Spleen (tissue), 11 donors: ENCODE measurements at regions not wholly inside any gene's neighbourhood (a gene's known extent, or its start where the extent isn't known, plus 50 kb on each side); places are given as distances from the start of the nearest gene placed in this dataset.
"Not testable (repeated sequence)": the region's sequence is repeated elsewhere in the genome, so short reads cannot be mapped to it uniquely, and the experiment has no call there.

Source experiments
- DNase-seq: peaks from one replicate; pipeline ENCODE4 v3.0.0-alpha.2; 2020
- H3K27ac ChIP-seq, 8 donors: fragments of 200-600 bp; sonication (generic) in 7 of 8; 1 replicate in 4 of 8; 2 replicates in 4 of 8; pipeline versions ENCODE4 v1.5.0 to v1.8.0; 2016 to 2021; ENCODE audit warnings: inconsistent platforms in 4 of 8, mild to moderate bottlenecking in 4 of 8, moderate library complexity in 1 of 8
- H3K27me3 ChIP-seq, 7 donors: fragments of 200-600 bp; sonication (generic) in 6 of 7; replicated peaks in 1 of 7; 1 replicate in 4 of 7; 2 replicates in 3 of 7; pipeline versions ENCODE4 v1.5.0 to v1.8.0; 2016 to 2021; ENCODE audit warnings: inconsistent platforms in 3 of 7, mild to moderate bottlenecking in 1 of 7
- H3K36me3 ChIP-seq, 6 donors: fragments of 200-600 bp; sonication (generic) in 5 of 6; 1 replicate in 4 of 6; 2 replicates in 2 of 6; pipeline versions ENCODE4 v1.5.0 to v1.8.0; 2016 to 2021; ENCODE audit warnings: inconsistent platforms in 2 of 6
- H3K4me1 ChIP-seq, 6 donors: fragments of 200-600 bp; sonication (generic) in 5 of 6; 1 replicate in 3 of 6; 2 replicates in 3 of 6; pipeline versions ENCODE4 v1.5.0 to v1.8.0; 2016 to 2021; ENCODE audit warnings: inconsistent platforms in 3 of 6
- H3K4me3 ChIP-seq, 8 donors: fragments of 200-600 bp; sonication (generic) in 7 of 8; 1 replicate in 4 of 8; 2 replicates in 4 of 8; pipeline versions ENCODE4 v1.5.0 to v1.8.0; 2016 to 2021; ENCODE audit warnings: inconsistent platforms in 4 of 8, mild to moderate bottlenecking in 4 of 8, moderate library complexity in 2 of 8
- H3K9me3 ChIP-seq, 8 donors: fragments of 200-600 bp; sonication (generic) in 7 of 8; 1 replicate in 4 of 8; 2 replicates in 4 of 8; pipeline versions ENCODE4 v1.5.0 to v1.8.0; 2016 to 2021; ENCODE audit warnings: inconsistent platforms in 4 of 8
- CTCF ChIP-seq, 11 experiments: fragments of 200-600 bp in 7 of 11; fragments of 450-650 bp in 4 of 11; sonication (generic) in 4 of 11; IDR thresholded peaks in 8 of 11; conservative IDR thresholded peaks in 3 of 11; 1 replicate in 7 of 11; 2 replicates in 4 of 11; pipeline versions ENCODE4 v1.4.0 to v1.8.0; 2016 to 2021; ENCODE audit warnings: antibody characterized with exemption in 11 of 11, inconsistent platforms in 4 of 11, mild to moderate bottlenecking in 1 of 11
- POLR2A ChIP-seq, 3 donors: fragments of 450-650 bp; IDR thresholded peaks; one replicate each; pipeline ENCODE4 v1.5.1; 2017; ENCODE audit warnings: antibody characterized with exemption in 3 of 3, mild to moderate bottlenecking in 1 of 3
- POLR2AphosphoS5 ChIP-seq, 3 donors: sonication (generic); formaldehyde crosslinking; IDR thresholded peaks; one replicate each; pipeline ENCODE4 v1.5.1; 2017; ENCODE audit warnings: antibody characterized with exemption in 3 of 3
- WGBS, 5 donors: extraction: QIAGEN DNeasy Blood & Tissue Kit in 3 of 5; methylation state at CpG; one replicate each; pipeline versions ENCODE4 v1.1.5 to v1.1.7; 2013 to 2018; 5-methylcytosine and 5-hydroxymethylcytosine counted together
- intact Hi-C: fragments of 100-400 bp; cut with DNase I; formaldehyde crosslinking; loops from one replicate; pipeline ENCODE4 v1.15.0; 2023; ENCODE audit warnings: low total_unique reads
- donor health status: healthy with polysubstance abuse.
- donor health status: DM: no; HTN: no; CAD: no; lungs with moderate emphysema.
- donor health status: DM: no; HTN: no; CAD: no.
- donor health status: Bipolar disorder and iron deficiency.
- donor health status: healthy.
- donor health status: DM: no; HTN: no; CAD: no.
- donor health status: DM: yes; HTN: yes; CAD: no.

- H3K4me3 ChIP-seq, result no peak overlapping the region
- TF ChIP-seq POLR2A (IDR thresholded peaks at IDR 0.05) (no peak), POLR2AphosphoS5 (IDR thresholded peaks at IDR 0.05) (no peak), CTCF (IDR thresholded peaks at IDR 0.05 in 8 of 11, conservative IDR thresholded peaks at IDR 0.05 in 3 of 11) (no peak)
- H3K4me1 ChIP-seq, result no peaks in the 10 kb centered on the region
- intact Hi-C loops, result no loop called here
- no peaks in the 10 kb centered on the region for H3K36me3 ChIP-seq
- H3K9me3 ChIP-seq, result peaks cover 0 to 3% (median 0%) of the 10 kb centered on the region in 8 donors
- no peaks in the 10 kb centered on the region for H3K27me3 ChIP-seq
- DNase-seq, result no peak
- no peak overlapping the region for H3K27ac ChIP-seq
- 58 to 86% (median 73%) methylated on average over 3 of the region's 3 CpGs for WGBS, 5 donors
Observed at GRCh38 chr5:103862398-103862797, 299.8 kb upstream of the NUDT12 start.

- H3K4me3 ChIP-seq, result no peak overlapping the region
- H3K36me3 ChIP-seq, result no peaks in the 10 kb centered on the region
- peaks cover 0 to 3% (median 0%) of the 10 kb centered on the region in 8 donors for H3K9me3 ChIP-seq
- WGBS, 5 donors, result 86 to 94% (median 87%) methylated on average over 3 of the region's 3 CpGs
- H3K27me3 ChIP-seq, result no peaks in the 10 kb centered on the region
- DNase-seq, result no peak
- no peak overlapping the region for H3K27ac ChIP-seq
- intact Hi-C loops, result no loop called here
- no peaks in the 10 kb centered on the region for H3K4me1 ChIP-seq
- TF ChIP-seq POLR2A (IDR thresholded peaks at IDR 0.05) (no peak), CTCF (IDR thresholded peaks at IDR 0.05 in 8 of 11, conservative IDR thresholded peaks at IDR 0.05 in 3 of 11) (no peak), POLR2AphosphoS5 (IDR thresholded peaks at IDR 0.05) (no peak)
Observed at GRCh38 chr5:103860327-103860726, 297.7 kb upstream of the NUDT12 start.

DNA sequence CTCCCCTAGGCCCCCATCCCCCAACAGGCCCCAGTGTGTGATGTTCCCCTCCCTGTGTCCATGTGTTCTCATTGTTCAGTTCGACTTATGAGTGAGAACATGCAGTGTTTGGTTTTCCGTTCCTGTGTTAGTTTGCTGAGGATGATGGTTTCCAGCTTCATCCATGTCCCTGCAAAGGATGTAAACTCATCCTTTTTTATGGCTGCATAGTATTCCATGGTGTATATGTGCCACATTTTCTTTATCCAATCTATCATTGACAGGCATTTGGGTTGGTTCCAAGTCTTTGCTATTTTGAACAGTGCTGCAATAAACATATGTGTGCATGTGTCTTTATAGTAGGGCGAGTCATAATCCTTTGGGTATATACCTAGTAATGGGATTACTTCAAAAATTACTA, 295.8 kb upstream of the NUDT12 start:
- H3K36me3 ChIP-seq, H3K27me3 ChIP-seq, DNase-seq, intact Hi-C loops, H3K4me1 ChIP-seq, H3K27ac ChIP-seq, H3K4me3 ChIP-seq, H3K9me3 ChIP-seq: not testable (repeated sequence)
- 82 to 96% (median 84%) methylated on average over 3 of the region's 3 CpGs for WGBS, 5 donors

DNA sequence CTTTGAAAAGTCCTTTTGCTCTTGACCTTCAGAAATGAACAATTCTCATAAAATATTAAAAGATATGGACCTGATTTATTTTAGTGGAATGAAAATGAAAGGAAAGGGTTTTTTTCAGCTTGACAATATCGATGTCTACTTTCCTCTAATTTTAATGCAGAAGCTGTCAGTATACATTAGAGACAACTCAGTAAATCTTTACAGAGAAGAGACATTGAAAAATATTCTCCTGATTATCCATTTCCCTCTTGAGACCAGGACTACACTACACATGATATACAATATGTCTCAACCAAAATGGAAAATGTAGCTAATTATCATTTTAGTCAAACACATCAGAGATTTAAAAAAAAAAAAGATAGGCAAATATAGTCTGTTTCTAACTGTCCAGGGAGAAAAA, 288.5 kb upstream of the NUDT12 start:
- H3K4me3 ChIP-seq, result no peak overlapping the region
- intact Hi-C loops, result no loop called here
- no peak overlapping the region for H3K27ac ChIP-seq
- TF ChIP-seq POLR2A (IDR thresholded peaks at IDR 0.05) (no peak), POLR2AphosphoS5 (IDR thresholded peaks at IDR 0.05) (no peak), CTCF (IDR thresholded peaks at IDR 0.05 in 8 of 11, conservative IDR thresholded peaks at IDR 0.05 in 3 of 11) (no peak)
- no peaks in the 10 kb centered on the region for H3K9me3 ChIP-seq
- H3K36me3 ChIP-seq, result no peaks in the 10 kb centered on the region
- no peak for DNase-seq
- no peaks in the 10 kb centered on the region for H3K4me1 ChIP-seq
- WGBS, 5 donors, result 75 to 88% (median 82%) methylated on average over 1 of the region's 1 CpG
- no peaks in the 10 kb centered on the region for H3K27me3 ChIP-seq

GRCh38 chr5:103849934-103850333, 287.3 kb upstream of the NUDT12 start:
- no peak for DNase-seq
- intact Hi-C loops, result no loop called here
- Histone ChIP-seq H3K27me3 (no peaks in the 10 kb centered on the region), H3K27ac (no peak overlapping the region), H3K4me1 (no peaks in the 10 kb centered on the region), H3K4me3 (no peak overlapping the region), H3K36me3 (no peaks in the 10 kb centered on the region), H3K9me3 (no peaks in the 10 kb centered on the region)
- no peak for TF ChIP-seq POLR2A (IDR thresholded peaks at IDR 0.05)
- TF ChIP-seq POLR2AphosphoS5 (IDR thresholded peaks at IDR 0.05), result no peak
- TF ChIP-seq CTCF (IDR thresholded peaks at IDR 0.05 in 8 of 11, conservative IDR thresholded peaks at IDR 0.05 in 3 of 11), result no peak
- 69 to 91% (median 81%) methylated on average over 3 of the region's 3 CpGs for WGBS, 5 donors
